HS-27A (cell line): ENCODE measurements at regions not wholly inside any gene's neighbourhood (a gene's known extent, or its start where the extent isn't known, plus 50 kb on each side); places are given as distances from the start of the nearest gene placed in this dataset.

Experiments used
- DNase-seq: peaks from one replicate; pipeline ENCODE4 v3.0.0-alpha.2; 2012; ENCODE audit warnings: low read depth, missing footprints

GRCh38 chr19:28670836-28671235 is 542.1 kb downstream of the UQCRFS1 start:
- no peak for DNase-seq

GRCh38 chr19:28669804-28670203 is 543.1 kb downstream of the UQCRFS1 start:
- DNase-seq, result no peak

- no peak for DNase-seq
Observed at GRCh38 chr19:28667348-28667977, 545.5 kb downstream of the UQCRFS1 start.

- DNase-seq, result no peak
Observed at GRCh38 chr19:28665748-28666147, 547.2 kb downstream of the UQCRFS1 start.

GRCh38 chr19:28656644-28657043 is 556.3 kb downstream of the UQCRFS1 start:
- no peak for DNase-seq

- DNase-seq, result no peak
Observed at GRCh38 chr19:28655054-28655453, 557.9 kb downstream of the UQCRFS1 start.

GRCh38 chr19:28652765-28653164 is 560.2 kb downstream of the UQCRFS1 start:
- no peak for DNase-seq

- no peak for DNase-seq
Observed at GRCh38 chr19:28646629-28647028, 566.3 kb downstream of the UQCRFS1 start.

GRCh38 chr19:28644169-28644775 is 568.7 kb downstream of the UQCRFS1 start:
- DNase-seq, result no peak

- DNase-seq, result no peak
Observed at GRCh38 chr19:28642787-28643683, 569.9 kb downstream of the UQCRFS1 start.

GRCh38 chr19:28641395-28641794 is 571.6 kb downstream of the UQCRFS1 start:
- DNase-seq, result no peak

- no peak for DNase-seq
Observed at GRCh38 chr19:28640506-28640905, 572.4 kb downstream of the UQCRFS1 start.

- no peak for DNase-seq
Observed at GRCh38 chr19:28638445-28638844, 574.5 kb downstream of the UQCRFS1 start.

GRCh38 chr19:28636706-28637105 is 576.2 kb downstream of the UQCRFS1 start:
- no peak for DNase-seq

GRCh38 chr19:28636016-28636629 is 576.8 kb downstream of the UQCRFS1 start:
- no peak for DNase-seq

GRCh38 chr19:28634837-28635236 is 578.1 kb downstream of the UQCRFS1 start:
- DNase-seq, result no peak

- no peak for DNase-seq
Observed at GRCh38 chr19:28634019-28634328, 579.0 kb downstream of the UQCRFS1 start.

- DNase-seq, result peak; percentile 8
Observed at GRCh38 chr19:28633319-28634018, 579.5 kb downstream of the UQCRFS1 start.

- no peak for DNase-seq
Observed at GRCh38 chr19:28632371-28633080, 580.4 kb downstream of the UQCRFS1 start.

- no peak for DNase-seq
Observed at GRCh38 chr19:28631961-28632360, 581.0 kb downstream of the UQCRFS1 start.

- no peak for DNase-seq
Observed at GRCh38 chr19:28627669-28628068, 585.3 kb downstream of the UQCRFS1 start.
